Lower leg skin (tissue), 4 donors: ENCODE measurements at regions not wholly inside any gene's neighbourhood (a gene's known extent, or its start where the extent isn't known, plus 50 kb on each side); places are given as distances from the start of the nearest gene placed in this dataset.

Experiments used
- DNase-seq, 2 donors: peaks; one replicate each; pipeline ENCODE4 v3.0.0-alpha.2; 2019; ENCODE audit warnings: low spot score in 2 of 2
- H3K4me3 ChIP-seq: fragments of 200-600 bp; sonication (generic); 2 replicates; pipeline ENCODE4 v1.5.1; 2017; ENCODE audit warnings: mild to moderate bottlenecking, low read depth; ENCODE audit not compliant: poor library complexity, severe bottlenecking
- POLR2A ChIP-seq, 2 donors: fragments of 450-650 bp; IDR thresholded peaks; one replicate each; pipeline ENCODE4 v1.6.1; 2016 to 2017; ENCODE audit warnings: antibody characterized with exemption in 2 of 2, mild to moderate bottlenecking in 1 of 2, moderate library complexity in 1 of 2
- WGBS, 2 donors: methylation state at CpG; one replicate each; pipeline ENCODE4 v1.1.5; 2018; 5-methylcytosine and 5-hydroxymethylcytosine counted together
- intact Hi-C: fragments of 100-400 bp; cut with DNase I; formaldehyde crosslinking; loops from one replicate; pipeline ENCODE4 v1.15.0; 2023; ENCODE audit warnings: low total_unique reads
- TF ChIP-seq, protein P1 (sequence below), 3 donors: fragments of 450-650 bp; IDR thresholded peaks; one replicate each; pipeline ENCODE4 v1.5.1; 2016; ENCODE audit warnings: antibody characterized with exemption in 3 of 3, mild to moderate bottlenecking in 3 of 3, moderate library complexity in 2 of 3

DNA sequence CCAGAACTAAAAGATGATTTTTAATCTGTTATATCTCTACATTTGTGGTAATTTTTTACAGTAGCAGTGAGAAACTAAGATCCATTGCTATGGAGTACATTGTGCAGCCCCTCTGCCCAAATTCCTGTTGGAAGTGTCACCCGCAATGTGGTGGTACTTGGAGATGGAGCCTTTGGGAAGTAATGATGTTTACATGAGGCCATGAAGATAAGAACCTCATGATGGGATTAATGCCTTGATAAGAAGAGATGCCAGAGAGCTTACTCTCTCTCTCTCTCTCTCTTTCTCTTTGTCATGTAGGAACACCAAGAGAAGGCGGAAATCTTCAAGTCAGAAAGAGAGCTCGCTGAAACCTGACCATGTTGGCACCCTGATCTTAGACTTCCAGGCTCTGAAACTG lies 535.4 kb downstream of the PID1 start:
- WGBS, 2 donors = 96 to 99% methylated on average over 3 of the region's 3 CpGs
- TF ChIP-seq POLR2A (IDR thresholded peaks at IDR 0.05) = no peak
- TF ChIP-seq, protein P1, sequence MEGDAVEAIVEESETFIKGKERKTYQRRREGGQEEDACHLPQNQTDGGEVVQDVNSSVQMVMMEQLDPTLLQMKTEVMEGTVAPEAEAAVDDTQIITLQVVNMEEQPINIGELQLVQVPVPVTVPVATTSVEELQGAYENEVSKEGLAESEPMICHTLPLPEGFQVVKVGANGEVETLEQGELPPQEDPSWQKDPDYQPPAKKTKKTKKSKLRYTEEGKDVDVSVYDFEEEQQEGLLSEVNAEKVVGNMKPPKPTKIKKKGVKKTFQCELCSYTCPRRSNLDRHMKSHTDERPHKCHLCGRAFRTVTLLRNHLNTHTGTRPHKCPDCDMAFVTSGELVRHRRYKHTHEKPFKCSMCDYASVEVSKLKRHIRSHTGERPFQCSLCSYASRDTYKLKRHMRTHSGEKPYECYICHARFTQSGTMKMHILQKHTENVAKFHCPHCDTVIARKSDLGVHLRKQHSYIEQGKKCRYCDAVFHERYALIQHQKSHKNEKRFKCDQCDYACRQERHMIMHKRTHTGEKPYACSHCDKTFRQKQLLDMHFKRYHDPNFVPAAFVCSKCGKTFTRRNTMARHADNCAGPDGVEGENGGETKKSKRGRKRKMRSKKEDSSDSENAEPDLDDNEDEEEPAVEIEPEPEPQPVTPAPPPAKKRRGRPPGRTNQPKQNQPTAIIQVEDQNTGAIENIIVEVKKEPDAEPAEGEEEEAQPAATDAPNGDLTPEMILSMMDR (IDR thresholded peaks at IDR 0.05) = no peak
- intact Hi-C loops = no loop called here
- no peak for DNase-seq
- H3K4me3 ChIP-seq = no peak overlapping the region

DNA sequence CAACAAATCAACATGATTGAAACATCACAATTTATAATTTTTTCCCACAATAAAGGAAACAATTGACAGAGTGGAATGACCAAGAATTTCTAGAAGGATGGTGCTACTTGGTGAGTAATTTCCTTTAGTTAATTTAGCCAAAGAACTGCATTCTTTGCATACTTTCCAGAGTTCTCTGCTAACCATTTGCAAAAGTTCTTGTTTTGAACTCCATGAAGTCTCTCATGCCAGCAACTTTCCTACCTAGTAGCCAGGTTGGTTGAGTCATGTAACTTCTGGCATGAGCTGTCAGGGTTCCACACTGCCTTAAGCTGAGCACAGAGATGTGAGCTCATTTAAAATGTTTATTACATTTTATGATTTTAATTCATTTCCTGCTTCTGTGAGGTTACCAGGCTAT lies 539.6 kb downstream of the PID1 start:
- no peak overlapping the region for H3K4me3 ChIP-seq
- peak in 1 of 2 donors; percentile 55 for DNase-seq
- TF ChIP-seq POLR2A (IDR thresholded peaks at IDR 0.05) = no peak
- TF ChIP-seq, protein P1 (IDR thresholded peaks at IDR 0.05) = no peak
- intact Hi-C loops = no loop called here

DNA sequence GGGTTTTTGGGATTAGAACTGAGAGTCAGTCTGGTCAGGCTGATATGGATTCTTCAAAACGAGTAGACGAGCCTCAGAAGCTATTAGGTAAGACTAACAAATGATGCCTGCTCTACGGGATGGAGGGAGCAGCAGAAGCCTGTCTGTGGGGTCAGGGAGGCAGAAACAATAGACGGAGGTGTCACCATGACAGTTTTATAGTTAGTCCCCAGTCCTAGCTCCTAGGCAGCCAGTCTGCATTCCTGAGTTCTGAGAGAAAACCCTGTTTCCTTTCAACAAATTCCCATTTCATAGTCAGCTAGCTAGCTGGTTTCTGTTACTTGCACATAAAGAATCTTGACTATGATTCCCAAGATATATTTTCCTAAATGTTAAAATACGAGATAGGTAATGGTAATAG lies 542.1 kb downstream of the PID1 start:
- H3K4me3 ChIP-seq = no peak overlapping the region
- no peak for TF ChIP-seq POLR2A (IDR thresholded peaks at IDR 0.05)
- TF ChIP-seq, protein P1 (IDR thresholded peaks at IDR 0.05) = no peak
- no peak for DNase-seq
- intact Hi-C loops = no loop called here
- 28 to 37% methylated on average over 5 of the region's 5 CpGs for WGBS, 2 donors

DNA sequence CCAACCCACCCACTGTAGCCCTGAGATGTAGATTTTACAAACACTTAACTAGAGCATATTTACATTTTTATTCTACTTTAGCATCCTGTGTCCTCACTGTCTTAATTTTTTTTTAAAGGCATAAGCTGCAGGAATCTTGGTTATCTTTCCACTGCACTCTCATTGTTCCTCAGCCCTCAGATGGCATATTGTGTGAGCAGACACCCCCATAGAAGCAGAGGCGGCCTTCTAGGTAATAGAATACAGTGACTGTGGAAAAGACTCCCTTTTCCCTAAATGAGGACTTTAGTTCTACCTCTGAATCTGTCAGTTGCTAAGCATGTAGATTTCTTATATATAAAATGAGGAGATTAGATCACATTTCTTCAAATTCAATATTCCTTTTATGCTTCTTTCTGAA lies 543.5 kb upstream of the SPHKAP start:
- TF ChIP-seq, protein P1 (IDR thresholded peaks at IDR 0.05) = no peak
- TF ChIP-seq POLR2A (IDR thresholded peaks at IDR 0.05) = no peak
- WGBS, 2 donors = 76 to 97% methylated on average over 1 of the region's 1 CpG
- intact Hi-C loops = no loop called here
- H3K4me3 ChIP-seq = no peak overlapping the region
- DNase-seq = no peak

DNA sequence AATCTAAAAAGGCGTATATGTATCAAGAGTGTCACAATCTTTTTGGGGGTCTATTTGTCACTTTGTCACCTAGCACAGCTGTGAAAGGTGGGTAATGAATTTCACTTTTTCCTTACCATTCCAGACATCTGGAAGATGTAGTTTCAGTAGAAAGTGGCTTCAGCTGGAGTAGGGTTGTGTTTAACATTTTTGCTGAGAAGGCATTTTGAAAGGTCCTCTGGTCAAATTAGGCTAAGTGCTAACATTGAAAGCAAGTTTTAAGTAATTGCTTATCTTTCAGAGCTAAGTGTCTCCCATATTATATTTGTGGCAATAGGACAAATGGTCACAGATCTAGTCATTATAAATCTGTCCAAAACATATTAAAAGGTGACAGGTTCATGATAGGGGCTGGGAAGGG lies 542.1 kb upstream of the SPHKAP start:
- intact Hi-C loops = no loop called here
- no peak for DNase-seq
- TF ChIP-seq, protein P1 (IDR thresholded peaks at IDR 0.05) = no peak
- TF ChIP-seq POLR2A (IDR thresholded peaks at IDR 0.05) = no peak
- no peak overlapping the region for H3K4me3 ChIP-seq
- WGBS, 2 donors = 82 to 85% methylated on average over 1 of the region's 1 CpG

DNA sequence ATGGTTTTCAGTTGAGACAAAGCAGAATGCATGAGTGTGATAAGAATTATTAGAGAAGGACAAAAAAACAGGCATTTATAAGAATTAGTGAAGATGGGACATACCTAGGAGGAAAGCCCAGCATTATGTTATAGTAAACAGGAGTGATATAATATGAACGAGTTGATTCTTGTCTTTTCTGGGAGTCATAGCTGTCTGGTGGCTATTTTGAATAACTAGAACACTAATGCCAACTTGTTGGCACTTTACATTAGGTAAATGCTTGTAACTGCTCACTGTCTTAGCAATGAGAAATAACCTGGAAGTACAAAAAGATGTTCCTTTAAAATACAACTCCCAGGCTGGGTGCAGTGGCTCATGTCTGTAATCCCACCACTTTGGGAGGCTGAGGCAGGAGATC lies 540.8 kb upstream of the SPHKAP start:
- no peak overlapping the region for H3K4me3 ChIP-seq
- intact Hi-C loops = no loop called here
- 33 to 50% methylated on average over 1 of the region's 1 CpG for WGBS, 2 donors
- no peak for DNase-seq
- TF ChIP-seq POLR2A (IDR thresholded peaks at IDR 0.05) = no peak
- TF ChIP-seq, protein P1 (IDR thresholded peaks at IDR 0.05) = no peak
